Activated T-cell treated with anti-CD3 and anti-CD28 coated beads for 48 hours (primary cell): ENCODE measurements at regions not wholly inside any gene's neighbourhood (a gene's known extent, or its start where the extent isn't known, plus 50 kb on each side); places are given as distances from the start of the nearest gene placed in this dataset.

Experiments used
- DNase-seq: peaks from one replicate; pipeline ENCODE4 v3.0.0-alpha.2; 2020; ENCODE audit warnings: low read depth

DNA sequence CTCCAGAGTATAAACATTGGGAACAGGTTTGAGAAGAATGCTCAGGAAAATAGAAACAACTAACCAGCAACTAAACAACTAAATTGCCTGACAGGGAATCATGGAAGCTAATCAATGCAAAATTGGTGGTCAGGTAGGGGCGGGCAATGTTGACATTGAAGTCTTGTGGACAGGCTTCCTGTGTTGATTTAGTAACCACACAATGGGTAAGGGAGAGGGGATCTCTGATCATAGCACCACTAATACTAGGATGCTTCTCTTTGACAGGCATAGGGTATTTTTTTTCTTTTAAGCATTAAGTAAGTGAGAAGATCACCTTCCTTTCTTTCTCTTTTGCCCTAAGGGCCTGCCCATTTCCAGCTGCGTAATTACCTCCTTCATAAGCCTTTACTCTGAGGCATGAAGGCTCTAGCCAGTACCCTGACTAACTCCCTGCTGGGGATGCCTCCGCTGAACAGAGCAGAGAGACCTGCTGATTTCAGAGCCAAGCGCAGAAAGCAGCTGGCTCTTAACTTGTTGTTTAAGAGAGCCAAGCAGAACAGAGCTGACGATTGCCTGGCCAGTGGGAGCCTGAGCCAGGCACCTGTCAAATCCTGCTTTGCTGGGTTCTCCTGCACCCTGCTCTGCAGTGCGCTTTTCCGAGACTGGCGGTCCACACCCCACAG is 118.7 kb downstream of the BMP2 start:
- DNase-seq, result no peak

DNA sequence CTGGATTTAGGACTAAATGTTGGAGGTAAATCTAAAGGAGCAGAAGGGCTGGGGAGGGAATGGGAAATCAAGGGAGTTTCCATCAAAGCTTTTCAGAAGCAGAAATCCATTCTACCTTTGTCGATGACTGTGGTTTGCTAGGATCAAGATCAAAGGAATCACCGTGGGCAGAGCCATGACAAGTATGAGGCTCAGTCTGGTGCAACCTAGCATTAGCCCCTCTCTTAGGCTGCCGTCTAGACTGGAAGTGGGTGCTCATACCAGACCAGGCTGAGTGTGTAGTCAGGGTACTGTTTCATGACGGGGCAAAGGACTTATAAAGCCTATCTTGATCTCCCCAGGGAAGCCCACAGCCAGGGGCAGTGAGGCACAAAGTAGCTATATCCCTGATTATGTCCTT is 120.5 kb downstream of the BMP2 start:
- DNase-seq, result no peak

DNA sequence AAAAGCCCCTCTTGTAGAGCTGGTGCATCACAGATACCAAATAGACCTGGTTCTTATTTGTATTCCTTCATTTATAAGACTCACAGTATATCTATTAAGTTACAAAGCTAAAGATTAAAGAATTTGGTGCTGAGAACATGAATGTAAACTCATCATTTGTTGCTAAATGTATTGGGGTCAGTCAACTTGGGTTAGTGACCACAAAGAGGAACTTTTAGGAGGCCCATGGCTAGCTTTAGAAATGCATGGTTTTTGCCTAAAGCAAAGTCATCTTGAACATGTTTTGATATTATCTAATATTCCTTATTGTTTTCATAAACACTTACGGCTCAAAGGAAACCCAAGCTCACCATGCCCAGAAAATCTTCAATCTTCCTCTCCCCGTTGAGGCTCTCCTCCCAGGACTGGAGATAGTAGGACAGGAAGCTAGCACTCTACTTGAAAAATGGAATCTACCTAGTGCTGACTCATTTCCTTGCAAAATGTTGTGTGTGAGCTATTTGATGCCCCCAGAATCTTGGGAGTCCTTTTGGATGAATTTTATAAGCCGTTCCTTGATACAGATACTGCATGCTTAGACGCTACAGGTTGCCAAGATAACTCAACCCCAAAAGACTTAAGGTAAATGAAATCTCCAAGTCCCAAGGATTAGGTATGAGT is 121.4 kb downstream of the BMP2 start:
- DNase-seq, result no peak

DNA sequence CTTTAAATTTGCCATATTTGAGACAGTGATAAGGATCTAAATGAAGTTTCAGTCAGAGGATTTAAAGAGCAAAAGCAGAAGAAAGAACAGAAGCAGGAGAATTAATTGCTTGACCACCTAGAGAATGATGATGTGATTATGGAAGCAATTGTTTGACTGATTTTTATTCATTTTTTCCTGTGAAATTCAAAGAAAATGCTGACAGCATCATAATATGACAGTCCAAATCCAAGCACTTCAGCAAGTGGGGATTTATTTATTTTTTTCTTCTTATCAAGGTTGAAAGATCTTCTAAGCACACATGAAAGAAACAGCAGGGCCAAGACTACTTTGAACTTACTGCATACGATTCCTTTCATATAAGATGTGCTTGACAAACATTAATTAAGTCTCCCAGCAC is 125.2 kb downstream of the BMP2 start:
- no peak for DNase-seq

DNA sequence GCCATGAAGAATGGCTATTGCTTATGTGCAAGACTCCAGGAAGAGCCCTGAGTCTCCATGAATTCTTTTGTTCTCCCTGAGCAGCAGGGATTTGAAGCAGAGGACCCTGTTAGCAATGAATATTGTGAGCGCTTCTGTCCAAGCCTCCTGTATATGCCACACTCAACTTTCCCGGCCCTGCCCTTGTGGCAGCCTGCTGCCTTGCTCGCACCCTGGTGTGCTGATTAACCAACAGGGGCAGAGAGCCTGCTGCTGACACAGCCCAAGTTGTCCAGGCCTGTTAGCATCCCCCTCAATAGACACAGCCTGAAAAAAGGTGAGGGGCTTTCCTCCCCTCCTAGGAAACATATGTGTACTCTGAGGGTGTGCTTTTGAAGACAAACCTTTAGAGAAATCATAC is 131.4 kb downstream of the BMP2 start:
- no peak for DNase-seq

DNA sequence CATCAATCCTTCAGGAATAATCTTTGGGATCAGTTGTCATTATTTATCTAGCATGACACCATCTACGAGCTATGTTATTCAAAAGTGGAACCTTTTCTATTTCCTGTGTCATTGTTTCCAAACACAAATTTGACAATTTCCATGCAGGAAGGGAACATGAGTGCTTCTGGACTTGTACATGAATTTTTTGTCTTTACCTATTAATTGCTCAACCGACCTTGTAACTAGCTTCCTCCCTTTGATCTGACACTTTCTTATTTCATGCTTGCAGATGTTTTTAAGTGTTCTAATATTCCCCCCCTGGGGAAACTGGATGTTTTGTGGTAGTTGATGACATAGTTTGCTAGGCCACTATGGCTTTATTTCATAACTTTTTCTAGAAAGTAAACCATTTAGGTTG is 139.4 kb downstream of the BMP2 start:
- no peak for DNase-seq

DNA sequence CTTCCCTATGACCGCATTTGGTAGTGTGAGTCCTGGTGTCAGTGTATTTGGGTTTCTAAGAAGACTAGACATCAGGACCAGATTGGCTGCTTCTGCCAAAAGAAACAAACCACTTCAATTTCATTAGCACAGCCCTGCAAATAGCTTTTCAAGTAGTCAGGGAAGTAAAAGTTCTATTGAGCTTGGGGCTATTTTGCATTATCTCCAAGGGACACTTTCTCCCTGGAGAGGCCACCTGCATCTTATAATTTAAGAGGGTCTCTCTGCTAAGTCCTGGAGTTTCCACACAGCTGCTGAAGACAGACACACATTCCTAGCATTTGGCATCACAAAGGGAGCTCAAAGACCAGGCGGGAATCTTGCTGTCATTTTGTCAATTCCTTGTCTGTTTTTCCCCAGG is 141.2 kb downstream of the BMP2 start:
- DNase-seq, result no peak

DNA sequence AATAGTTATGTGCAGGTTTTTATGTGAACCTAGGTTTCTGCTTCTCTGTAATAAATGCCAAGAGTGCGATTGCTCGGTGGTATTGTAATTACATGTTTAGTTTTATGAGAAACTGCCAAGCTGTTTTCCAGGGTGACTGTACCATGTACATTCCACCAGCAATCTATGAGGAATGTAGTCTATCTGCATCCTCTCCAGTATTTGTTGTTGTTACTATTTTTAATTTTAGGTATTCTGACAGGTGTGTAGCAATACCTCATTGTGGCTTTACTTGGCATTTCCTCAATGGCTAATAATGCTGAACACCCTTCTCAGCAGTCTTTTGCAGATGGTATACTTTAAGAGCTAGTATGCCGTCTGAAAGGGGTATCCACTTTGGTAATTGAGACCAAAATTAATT is 142.1 kb downstream of the BMP2 start:
- DNase-seq, result no peak

DNA sequence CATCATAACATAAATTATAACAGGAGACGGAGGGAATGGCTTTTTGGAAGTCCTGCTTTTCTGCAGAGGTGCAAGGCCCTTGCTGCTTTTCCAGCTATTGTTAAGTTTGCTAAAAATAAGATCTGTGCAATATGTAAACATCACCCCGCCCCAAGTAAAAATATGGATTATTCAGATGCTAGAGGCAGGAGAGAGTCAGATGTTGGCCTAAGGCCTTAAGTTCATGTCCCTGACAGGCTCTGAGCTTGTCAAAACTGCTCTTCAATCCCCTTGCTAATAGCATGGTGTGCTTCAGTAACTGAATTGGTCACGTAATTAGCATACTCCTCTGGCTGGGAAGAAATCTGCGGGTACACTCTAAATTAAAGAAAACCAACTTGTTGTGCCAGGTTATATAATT is 147.5 kb downstream of the BMP2 start:
- DNase-seq, result no peak

DNA sequence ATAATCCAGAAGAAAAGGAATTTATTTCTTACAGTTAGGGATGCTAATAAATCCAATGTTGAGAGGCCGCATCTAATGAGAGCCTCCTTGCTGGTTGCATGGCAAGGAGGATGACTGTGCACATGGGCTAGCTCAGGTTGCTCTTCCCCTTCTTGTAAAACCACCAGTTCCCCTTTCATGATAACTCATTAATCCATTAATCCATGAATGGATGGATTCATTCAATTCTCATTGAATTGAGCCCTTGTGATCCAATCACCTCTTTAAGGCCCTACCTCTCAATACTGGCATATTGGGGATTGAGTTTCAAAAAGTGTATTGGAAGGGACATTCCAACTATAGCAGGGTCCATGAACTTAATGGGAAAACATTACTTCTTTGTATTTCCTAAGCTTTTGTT is 149.5 kb downstream of the BMP2 start:
- DNase-seq, result no peak

DNA sequence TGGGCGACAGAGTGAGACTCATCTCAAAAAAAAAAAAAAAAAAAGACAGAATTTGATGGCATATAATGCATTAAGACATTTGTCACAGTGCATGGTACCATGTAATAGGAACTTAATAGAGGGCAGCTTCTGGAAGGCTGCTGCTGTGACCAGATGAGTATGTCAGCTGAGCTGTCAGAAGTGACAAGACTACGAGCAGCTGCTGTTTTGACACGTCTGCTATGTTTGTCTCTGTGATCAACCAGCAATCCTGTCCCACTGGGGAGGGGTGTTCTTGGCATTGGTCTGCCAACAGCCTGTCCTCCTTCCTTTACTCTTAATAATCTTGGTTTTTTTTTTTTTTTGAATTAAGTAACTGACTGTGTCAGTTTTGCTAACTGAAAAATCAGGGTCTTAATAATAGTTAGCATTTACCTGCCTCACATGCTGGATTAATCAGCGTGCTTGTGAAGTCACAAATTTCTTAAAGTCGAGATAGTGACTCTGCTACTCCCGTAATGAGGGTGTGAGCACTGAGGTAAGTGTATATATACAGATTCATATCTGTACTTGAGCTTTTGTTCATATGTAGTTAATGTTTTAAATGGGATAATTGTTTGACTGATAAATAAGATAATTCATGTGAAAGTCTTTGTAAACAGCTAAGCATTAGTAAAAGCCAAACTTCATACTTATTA is 152.4 kb downstream of the BMP2 start:
- no peak for DNase-seq

DNA sequence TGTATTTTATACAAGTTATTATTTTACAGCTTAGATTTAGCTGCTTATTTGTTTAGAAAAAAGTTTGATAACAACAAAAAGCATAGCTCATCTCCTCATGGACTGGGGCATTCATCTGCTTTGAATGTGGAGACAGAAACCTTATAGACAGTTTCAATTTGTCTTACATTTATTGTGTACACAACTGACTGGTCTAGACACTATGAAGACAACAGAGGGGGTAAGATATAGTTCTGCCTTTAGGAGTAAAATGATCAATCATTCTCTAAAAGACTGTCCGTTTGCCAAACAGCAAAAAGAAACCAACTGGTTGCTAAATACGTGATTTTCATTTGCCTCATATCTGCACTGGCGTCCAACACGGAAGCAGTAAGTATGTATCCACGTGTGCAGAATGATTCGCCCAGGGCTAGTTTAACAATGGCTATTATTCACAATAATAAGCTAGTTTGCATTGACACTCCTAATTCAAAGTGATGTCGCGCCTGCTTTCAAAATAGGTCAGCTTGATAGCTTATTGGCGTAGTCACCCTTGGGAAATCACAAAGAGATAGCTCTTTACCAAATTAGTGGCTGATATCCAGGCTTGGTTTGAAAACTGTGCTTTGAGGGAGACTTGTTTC is 153.6 kb downstream of the BMP2 start:
- DNase-seq, result no peak

DNA sequence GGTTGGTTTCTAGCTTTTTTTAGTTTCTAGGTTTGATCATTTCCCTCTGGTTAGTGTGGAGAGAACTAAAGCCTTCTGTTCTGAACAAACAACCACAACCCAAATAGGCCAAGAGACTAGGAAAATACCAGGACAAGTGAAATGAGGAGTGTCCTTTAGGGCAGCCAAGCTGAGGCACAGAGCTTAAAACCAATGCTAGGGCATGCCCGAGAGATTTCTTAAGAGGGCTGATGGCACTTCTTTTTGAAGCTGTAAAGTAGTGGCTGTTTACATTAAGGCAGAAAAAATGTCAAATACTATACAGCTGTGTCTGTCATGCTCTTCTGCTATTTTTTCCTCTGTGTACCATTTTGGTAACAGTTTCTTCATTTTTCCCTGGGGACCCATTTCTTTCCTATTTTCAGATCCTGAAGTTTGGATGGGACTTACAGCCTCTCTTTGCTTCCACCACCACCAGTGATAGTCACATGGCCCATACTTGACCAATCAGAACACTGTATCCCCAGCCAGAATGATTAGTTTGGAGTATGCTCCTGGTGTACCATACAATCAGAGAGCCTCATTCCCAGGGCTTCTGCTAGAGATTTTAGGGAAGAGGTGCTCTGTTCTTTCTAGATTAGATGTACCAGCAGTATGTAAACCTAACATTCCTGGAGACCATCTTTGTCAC is 154.4 kb downstream of the BMP2 start:
- no peak for DNase-seq

DNA sequence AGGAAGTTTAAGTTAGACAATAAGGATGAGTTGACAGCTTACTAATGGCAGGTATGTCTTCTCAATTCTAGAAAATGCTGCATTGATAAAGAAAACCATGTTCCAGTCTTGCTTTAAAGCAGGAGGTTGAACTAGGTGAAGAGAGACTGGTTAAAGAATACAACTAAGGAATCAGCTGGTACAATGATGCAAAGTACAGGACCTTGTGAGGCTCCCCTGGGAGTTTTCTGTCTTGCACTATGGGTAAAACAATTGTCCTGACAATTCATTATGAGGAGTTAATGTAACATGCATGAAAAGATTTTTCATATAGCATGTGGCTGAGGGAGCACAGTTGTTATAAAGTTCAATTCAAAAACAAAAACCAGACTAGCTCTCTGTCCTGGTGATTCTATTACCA is 157.2 kb downstream of the BMP2 start:
- DNase-seq, result no peak

DNA sequence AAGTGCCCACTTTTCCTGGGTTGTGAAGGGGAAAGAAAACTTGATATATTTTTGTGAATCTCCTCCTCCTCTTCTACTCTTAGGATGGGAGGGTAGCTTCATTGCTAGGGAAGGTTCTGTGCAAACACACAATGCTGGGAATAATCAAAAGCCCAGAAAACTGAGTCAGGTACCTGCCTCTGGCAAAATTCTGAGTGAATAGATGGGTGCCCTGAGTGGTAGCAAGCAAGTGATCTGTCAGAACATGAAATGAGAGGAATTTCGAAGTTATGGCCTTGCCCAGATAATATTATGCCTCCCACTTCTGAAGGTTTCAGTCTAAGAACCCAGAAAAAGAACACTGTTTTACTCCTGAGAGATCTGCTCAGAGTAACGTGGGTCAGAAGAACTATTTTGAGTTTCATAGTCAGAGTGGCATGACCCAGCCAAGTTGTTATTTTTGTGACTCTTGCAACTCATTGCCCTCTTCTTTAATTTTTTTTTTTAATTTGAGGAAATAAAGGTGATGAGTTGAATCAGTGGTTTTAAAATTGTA is 158.3 kb downstream of the BMP2 start:
- DNase-seq, result no peak

DNA sequence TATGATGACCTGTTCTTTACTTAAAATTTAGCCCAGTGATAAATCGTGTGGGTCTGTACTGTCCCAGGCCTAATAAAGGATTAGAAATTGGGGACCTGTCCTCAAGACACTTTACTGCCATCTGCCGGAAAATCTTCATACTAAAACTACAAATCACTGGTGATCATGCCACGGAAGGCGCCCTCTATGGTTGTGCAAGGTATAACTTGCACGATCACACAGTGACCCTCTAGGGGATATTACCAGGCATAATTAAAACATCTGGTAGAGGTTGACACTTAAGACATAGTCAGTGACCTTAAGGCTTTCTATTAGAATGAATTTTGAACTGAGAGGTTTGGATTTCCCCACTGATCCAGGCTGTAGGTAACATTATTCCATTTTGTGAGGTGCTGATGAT is 172.6 kb downstream of the BMP2 start:
- DNase-seq, result no peak

DNA sequence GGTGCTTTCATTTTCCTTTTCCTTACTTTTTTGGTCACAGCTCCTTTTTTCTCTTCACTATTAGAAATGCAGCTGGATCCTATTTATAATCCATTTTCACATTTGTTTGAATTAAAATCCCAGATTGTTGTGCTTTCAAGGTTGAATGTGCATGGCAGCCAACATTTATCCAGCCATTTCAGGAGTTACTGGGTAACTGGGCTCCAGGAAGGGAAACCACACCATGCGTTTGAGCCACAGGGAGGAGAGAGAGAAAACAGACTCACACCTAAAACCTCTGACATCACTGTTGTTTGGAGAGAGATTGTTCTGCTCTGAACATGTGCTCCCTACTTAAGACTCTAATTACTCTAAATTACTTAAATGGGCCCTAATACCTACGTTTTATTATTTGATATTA is 173.4 kb downstream of the BMP2 start:
- no peak for DNase-seq

DNA sequence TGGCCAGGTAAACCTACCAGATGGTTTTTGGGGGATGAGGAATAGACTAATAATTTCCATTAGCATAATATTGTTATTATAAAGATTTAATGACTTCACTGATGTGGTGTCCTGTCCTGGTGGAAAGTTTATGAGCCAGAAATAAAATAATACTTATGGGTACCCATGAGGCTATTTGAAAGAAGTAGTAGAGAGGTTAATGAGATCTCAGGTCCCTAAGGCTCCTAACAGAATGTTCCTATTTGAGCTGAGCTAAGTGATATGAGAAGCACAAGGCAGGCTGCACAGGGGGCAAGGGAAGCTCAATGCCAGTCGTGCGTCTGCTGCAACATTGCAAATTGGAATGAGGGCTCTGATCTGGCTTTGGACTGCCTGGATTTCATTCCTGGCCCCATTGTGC is 174.1 kb downstream of the BMP2 start:
- DNase-seq, result no peak

DNA sequence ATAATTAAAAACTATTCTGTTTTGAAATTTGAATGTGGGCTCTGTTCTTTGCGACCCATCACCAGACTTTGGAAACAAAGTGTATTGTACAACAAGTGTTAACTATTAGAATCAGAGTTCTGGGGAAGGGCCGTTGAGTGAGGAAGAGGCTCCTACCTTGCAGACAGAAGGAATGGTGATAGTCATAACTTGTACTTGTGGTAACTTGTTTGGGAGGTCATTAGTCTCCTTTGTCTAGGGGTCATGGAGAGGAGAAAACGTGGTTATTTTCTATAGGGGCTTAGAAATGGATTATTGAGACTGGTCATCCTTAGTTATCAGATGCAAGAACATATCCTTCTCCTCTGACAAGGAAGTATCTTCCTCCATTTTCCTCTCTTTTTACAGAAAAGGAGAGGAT is 174.8 kb downstream of the BMP2 start:
- DNase-seq, result no peak

DNA sequence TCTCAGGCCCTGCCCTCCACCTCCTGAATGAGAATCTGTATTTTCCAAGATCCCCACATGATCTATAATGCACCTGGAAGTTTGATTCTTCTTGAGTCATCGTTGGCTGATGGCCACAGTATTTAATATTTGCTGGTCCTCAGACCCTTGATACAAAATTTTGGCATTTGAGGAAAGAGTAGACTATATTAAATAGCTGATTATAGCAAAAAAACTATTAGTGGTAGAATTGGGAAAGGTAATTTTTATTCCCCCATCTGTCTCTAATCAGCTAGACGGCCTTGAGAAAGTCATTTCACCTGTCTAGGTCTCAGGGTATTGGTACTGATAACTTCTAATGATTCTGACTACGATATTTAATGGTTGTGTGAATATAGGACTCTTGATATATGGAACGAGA is 176.8 kb downstream of the BMP2 start:
- no peak for DNase-seq

DNA sequence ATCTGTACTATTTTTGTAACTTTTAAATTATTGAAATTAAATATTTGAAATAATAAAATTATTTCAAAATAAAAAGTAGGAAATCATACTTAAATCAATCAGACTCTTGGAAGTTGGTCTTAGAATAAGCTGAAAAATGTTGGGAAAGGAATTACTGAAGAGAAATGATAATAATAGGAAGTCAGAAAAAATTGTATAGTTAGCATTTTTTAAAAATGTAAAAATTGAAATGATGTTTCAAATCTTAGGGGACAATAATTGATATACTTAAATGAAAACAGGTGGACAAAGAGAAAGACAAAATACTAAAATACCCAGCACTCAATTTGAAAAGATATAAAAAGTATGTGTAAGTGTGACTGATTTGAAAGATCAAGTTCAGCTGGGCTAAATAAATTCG is 186.1 kb downstream of the BMP2 start:
- no peak for DNase-seq

DNA sequence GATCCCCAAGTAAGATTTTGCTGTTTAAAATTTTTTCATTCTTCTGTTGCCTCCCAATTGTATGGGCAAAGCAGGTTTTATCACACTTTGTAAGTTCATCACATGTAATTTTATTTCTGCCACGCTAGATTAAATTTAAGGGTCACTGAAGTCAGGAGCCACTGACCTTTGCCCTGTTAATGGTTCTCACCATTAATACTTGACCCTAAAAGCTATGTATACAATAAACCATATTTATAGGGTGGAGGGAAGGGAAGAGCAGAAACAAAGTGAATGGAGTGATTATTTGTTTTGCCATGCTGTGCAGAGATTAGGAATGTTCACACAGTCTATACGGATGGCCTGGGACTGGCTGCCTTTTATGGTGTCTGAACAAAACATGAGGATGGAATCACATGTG is 186.7 kb downstream of the BMP2 start:
- no peak for DNase-seq
